RCC 7860 (cell line): ENCODE measurements at regions not wholly inside any gene's neighbourhood (a gene's known extent, or its start where the extent isn't known, plus 50 kb on each side); places are given as distances from the start of the nearest gene placed in this dataset.

Experiments used
- DNase-seq: peaks from one replicate; pipeline ENCODE4 v3.0.0-alpha.2; 2015; ENCODE audit warnings: low spot score
- FAIRE-seq: peaks from 2 replicates; lab custom pipeline; 2012; peaks lifted over from hg19 to GRCh38; lab: Jason Lieb, UNC

GRCh38 chr13:29713839-29714238 lies 118.4 kb upstream of the SLC7A1 start:
- DNase-seq (peak; percentile 34), FAIRE-seq (no peak)

GRCh38 chr13:29711776-29712175 lies 116.3 kb upstream of the SLC7A1 start:
- no peak for DNase-seq
- FAIRE-seq = no peak

DNA sequence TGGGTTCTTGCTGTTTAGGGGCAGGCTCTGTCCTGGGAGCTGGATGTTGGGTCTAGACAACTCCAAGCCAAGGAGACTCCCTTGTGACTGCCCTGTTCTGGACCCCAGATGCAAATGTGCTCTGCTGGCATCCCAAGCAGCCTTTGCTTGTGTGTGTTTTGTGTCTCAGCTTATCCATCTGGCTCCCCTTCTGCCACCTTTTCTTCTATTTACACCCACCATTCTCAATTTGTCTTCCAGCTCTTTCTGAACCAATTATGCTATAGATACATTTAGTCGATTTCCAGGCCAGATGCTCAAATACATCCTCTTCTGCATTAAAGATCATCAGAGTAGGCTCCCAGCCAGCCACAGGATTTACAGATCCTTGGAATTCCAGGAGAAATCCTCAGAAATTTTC lies 115.0 kb upstream of the SLC7A1 start:
- FAIRE-seq (no peak), DNase-seq (no peak)

GRCh38 chr13:29709407-29710069 lies 114.0 kb upstream of the SLC7A1 start:
- DNase-seq (no peak), FAIRE-seq (no peak)

DNA sequence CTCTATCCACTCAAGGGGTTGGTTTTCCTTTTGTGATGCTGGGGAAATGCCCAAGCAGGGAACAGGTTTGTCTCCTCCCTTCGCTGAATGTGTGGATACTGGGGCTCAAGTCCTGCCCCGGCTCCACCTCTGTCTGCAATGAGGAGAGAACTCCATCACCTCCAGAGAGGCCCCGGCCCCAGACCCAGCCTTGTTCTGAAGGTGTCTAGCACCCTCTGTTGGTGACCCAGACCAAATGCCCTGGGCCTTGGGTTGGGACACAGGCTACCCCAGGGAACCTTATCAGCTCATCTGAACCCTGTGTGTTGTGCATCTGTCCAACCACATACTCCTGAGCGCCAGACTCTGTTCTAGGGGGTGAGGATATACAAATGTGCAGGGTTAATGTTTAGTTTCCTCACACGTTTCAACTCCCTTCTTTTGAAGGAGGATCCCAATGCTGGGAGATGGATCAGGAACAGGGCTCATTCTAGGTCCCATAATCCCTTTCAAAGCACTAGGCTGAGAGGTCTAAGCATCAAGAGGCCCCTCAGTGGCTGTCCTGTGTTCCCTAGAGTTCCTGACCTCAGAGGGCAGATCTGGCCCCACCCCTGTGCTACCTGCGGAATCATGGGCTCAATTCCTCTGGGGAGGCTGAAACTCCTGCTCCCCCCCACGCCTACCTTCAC lies 112.5 kb upstream of the SLC7A1 start:
- no peak for FAIRE-seq
- DNase-seq = peak; percentile 8

- FAIRE-seq (no peak), DNase-seq (no peak)
Measured at GRCh38 chr13:29706923-29707322, 111.4 kb upstream of the SLC7A1 start.

- DNase-seq (no peak), FAIRE-seq (no peak)
Measured at GRCh38 chr13:29704648-29705047, 109.2 kb upstream of the SLC7A1 start.

DNA sequence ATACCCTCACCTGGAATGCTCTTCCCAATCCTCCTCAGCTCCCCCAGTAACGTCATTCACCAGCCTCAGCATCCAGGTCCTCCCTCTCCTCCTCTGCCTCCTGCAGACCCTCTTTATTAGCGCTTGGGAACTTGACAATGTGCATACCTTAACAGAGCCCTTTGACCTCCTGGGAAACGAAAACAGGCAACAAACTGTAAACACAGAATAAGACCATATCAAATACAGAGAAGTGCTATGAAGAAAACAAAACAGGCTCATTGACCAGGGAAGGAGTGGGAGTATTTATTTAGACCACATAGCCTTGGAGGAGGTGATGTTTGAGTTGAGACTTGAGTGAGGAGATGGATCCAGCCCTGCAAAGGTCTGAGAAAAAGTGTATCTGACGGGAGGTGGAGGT lies 107.9 kb upstream of the SLC7A1 start:
- DNase-seq = no peak
- FAIRE-seq = no peak

GRCh38 chr13:29702912-29703351 lies 107.4 kb upstream of the SLC7A1 start:
- FAIRE-seq (no peak), DNase-seq (peak; percentile 57)

GRCh38 chr13:29698106-29698505 lies 102.6 kb upstream of the SLC7A1 start:
- FAIRE-seq (no peak), DNase-seq (no peak)

- no peak for DNase-seq
- FAIRE-seq = peak; percentile 81
Measured at GRCh38 chr13:29696606-29697005, 101.1 kb upstream of the SLC7A1 start.

DNA sequence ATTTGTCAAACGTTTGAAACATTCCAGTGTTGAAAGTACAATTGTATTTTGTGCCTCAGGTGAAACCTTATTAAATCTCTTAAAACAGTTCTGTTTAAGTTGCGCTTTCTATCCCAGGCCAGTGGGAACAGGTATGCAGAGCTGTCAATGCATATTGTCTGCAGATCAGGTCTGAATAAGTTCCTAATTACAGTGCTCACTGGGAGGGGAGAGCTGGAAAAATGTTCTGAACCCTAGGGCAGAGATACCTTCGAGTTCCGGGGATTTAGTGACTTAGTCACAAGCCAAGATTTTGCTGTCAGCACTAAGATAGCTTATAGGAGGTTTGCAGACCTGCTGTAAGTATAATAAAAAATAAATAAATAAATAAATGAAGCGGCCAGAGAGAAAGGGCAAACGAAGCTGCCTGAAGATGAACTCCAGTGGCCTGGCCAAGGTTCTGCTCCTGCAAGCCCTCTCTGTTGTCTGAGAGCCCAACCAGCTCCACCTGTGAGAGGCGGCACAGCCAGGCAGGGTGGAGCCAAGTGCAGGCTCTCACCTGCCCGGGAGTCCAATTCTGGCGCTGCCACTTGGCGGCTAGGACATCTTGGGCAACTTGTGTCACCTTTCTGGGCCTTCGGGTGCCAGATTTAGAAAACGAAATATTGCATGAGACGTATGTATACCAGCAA lies 97.9 kb upstream of the SLC7A1 start:
- FAIRE-seq = no peak
- DNase-seq = no peak

GRCh38 chr13:29689548-29689947 lies 94.1 kb upstream of the SLC7A1 start:
- DNase-seq (no peak), FAIRE-seq (no peak)

GRCh38 chr13:29688193-29688592 lies 92.7 kb upstream of the SLC7A1 start:
- DNase-seq (no peak), FAIRE-seq (no peak)

DNA sequence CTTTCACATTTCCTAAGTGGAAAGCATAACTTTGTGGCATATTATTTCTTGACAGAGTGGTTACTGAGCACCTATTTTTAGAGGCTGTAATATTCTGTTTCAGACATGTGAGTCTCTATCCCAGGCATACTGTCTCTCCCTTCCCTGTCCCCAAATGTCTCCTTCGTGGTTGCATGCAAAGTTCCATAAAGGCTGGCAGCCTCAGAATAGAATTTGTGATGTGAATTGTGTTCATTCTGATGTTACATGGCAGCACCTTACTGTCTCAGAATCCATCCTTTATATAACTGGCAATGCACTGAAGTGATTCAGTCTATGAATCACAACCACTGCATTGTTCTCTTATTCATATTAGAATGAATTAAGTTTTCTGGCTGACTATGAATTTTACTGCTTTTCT lies 89.0 kb upstream of the SLC7A1 start:
- DNase-seq = peak; percentile 37
- peak; percentile 17 for FAIRE-seq

- DNase-seq (no peak), FAIRE-seq (no peak)
Measured at GRCh38 chr13:29683041-29683440, 87.6 kb upstream of the SLC7A1 start.

GRCh38 chr13:29681864-29682263 lies 86.4 kb upstream of the SLC7A1 start:
- no peak for FAIRE-seq

DNA sequence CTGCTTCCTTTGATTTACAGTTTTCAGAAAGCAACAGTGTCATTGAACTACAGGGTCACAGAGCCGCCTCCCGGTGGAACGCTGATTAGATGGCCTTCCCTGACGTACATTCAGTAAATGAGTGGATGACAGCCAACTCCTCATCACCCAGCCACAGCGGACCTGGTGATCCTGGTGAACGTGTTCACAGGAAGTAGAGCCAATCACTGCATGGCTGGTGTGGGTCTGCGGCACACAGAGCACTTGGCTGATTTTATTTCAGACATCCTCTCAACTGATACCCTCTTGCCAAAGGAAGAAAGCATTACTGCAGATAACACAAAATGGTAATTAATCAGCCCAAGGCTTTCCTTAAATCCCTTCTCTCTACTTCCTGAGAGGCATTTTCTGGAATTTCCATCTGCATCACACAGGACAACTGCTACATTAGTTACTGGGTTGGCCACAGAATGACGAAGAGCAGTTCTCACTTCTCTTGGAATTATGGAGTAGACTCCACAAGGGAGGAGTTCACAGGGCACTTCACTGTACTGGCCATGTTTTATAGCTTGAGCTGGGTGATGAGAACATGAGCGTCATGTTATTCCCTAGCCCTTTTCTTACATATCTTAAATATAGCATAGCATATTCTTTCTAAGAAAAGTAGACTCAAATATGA lies 84.0 kb upstream of the SLC7A1 start:
- no peak for FAIRE-seq

More at GRCh38 chr13:29681864-29682263, 86.4 kb upstream of the SLC7A1 start:
- no peak for DNase-seq

GRCh38 chr13:29677627-29678026 lies 82.1 kb upstream of the SLC7A1 start:
- no peak for FAIRE-seq
- DNase-seq = no peak

More for the DNA sequence above, 84.0 kb upstream of the SLC7A1 start:
- DNase-seq = no peak

DNA sequence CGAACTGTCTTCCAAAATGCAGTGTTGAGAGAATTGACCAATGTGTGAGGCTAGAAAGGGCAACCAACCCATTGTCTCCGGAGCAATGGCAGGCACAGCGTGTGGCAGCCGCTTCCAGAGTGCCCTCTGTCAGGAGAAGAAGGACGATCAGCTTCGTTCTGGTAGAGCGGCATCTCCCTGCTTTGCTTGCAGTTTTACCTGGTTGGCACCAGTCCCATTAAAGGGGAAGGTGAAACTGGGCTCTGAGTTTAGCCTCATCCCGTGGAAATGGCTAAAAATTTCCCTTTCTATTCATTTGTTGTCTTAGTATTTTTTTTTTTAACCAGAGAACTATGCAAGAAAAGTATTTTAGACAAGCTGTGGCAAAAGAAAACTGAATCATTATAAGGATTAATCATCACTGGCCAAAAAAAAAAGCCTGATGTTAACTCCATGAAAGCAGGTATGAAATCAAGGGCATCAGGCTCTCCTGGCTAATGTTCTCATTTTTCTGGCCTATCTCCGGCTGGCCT lies 81.5 kb upstream of the SLC7A1 start:
- peak; percentile 38 for DNase-seq
- FAIRE-seq = no peak

DNA sequence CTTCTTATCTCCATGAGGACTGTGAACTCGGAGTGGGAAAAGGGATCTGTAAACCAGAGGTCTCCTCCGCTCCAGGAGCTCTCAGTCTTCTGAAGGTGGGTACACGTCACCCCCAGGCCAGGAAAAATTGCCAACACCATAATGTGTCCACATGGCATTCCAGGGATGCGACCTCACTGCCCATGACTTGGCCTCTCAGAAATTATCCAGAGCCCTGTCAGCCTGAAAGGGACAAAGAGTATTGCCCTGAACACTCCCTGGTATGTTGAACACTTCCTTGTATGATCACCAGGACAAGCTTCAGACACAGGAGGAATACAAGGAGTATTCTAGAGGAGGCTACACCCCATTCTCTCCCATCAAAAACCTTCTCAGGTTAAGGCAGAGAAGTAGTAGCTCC lies 81.0 kb upstream of the SLC7A1 start:
- DNase-seq = peak; percentile 67
- FAIRE-seq = no peak
